AG04449 (cell line): ENCODE measurements at regions not wholly inside any gene's neighbourhood (a gene's known extent, or its start where the extent isn't known, plus 50 kb on each side); places are given as distances from the start of the nearest gene placed in this dataset.

Experiments
- CTCF ChIA-PET: fragments of 350-600 bp; formaldehyde crosslinking; extraction: SDS; loops from one replicate; lab custom pipeline; 2021; ENCODE audit warnings: antibody characterized with exemption; lab: Yijun Ruan, JAX
- POLR2A ChIA-PET: fragments of 400-600, 350-600 bp; formaldehyde crosslinking; extraction: SDS; loops from one replicate; lab custom pipeline; 2020; ENCODE audit warnings: antibody characterized with exemption, inconsistent platforms; lab: Yijun Ruan, JAX
- DNase-seq: peaks from one replicate; pipeline ENCODE4 v3.0.0-alpha.2; 2010; ENCODE audit warnings: low read depth, low spot score
- H3K4me3 ChIP-seq: 2 replicates; pipeline ENCODE4 v1.5.1; 2011; ENCODE audit warnings: low read depth, mild to moderate bottlenecking, control low read depth, low read length
- TF ChIP-seq, protein P1 (sequence below): IDR thresholded peaks from one replicate; pipeline ENCODE4 v1.5.1; 2011; ENCODE audit warnings: mild to moderate bottlenecking, moderate library complexity, low read length, control low read depth, inconsistent platforms; ENCODE audit not compliant: insufficient read depth; ENCODE audit errors: missing control alignments

DNA sequence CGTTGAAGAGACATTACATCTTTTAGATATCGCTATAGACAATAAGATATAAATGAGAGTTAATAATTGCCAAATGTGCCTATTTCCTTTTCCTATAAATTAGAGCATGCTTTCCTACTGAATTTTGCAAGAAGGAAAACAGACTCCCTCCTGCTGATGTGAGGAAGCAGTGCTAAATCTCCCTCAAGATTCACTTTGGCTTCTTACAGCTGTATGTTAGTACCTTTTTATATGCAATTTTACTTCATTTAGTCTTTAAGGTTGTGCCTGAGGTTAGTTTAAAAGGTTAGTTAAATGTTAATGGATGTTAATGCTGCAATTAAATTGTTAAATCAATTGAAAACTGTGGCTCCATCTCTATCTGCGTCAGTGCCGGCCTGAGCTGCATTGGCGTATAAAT lies 728.8 kb downstream of the NR2F2 start:
- ChIA-PET CTCF (no interaction called here), POLR2A (no interaction called here)
- TF ChIP-seq, protein P1, sequence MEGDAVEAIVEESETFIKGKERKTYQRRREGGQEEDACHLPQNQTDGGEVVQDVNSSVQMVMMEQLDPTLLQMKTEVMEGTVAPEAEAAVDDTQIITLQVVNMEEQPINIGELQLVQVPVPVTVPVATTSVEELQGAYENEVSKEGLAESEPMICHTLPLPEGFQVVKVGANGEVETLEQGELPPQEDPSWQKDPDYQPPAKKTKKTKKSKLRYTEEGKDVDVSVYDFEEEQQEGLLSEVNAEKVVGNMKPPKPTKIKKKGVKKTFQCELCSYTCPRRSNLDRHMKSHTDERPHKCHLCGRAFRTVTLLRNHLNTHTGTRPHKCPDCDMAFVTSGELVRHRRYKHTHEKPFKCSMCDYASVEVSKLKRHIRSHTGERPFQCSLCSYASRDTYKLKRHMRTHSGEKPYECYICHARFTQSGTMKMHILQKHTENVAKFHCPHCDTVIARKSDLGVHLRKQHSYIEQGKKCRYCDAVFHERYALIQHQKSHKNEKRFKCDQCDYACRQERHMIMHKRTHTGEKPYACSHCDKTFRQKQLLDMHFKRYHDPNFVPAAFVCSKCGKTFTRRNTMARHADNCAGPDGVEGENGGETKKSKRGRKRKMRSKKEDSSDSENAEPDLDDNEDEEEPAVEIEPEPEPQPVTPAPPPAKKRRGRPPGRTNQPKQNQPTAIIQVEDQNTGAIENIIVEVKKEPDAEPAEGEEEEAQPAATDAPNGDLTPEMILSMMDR, result no peak
- H3K4me3 ChIP-seq, result no peak overlapping the region
- DNase-seq, result no peak

DNA sequence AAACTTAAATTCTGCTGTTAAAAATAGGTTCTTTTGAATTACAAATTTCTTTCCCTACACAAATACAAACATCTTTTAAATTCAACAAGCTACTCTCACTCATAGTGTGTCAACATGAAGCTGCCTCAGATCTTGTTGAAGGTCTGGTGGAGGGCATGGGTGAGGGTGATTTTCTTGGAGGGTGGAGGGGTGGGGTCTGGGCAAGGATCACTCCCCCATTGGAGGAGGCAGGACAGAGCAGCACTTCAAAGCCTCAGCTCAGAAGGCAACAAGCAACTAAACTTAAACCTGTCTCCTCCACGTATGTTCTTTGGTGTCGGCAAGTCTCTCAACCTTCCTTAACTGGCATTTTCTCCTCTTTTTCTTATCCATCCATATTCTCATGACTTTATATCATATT lies 730.9 kb downstream of the NR2F2 start:
- ChIA-PET CTCF (no interaction called here), POLR2A (no interaction called here)
- DNase-seq, result no peak
- TF ChIP-seq, protein P1, result no peak
- no peak overlapping the region for H3K4me3 ChIP-seq

DNA sequence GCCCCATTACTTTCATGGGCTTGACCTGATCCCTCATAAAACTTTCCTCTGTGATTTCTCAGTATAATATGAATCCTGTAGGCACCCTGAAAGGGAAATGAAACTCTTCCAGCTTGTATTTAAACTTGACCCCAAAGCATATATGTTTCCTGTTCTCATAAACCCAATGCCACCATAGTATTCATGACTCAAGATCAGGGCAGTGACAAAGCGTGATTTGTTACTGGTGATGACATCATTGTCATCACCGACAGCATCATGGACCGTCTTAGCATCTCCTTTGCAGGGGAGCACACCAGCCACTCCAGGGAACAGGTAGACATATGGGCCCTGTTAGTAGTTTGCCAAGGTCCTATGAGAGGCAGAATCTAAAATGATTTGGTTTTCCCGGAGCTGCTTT lies 741.2 kb downstream of the NR2F2 start:
- no peak for DNase-seq
- no peak overlapping the region for H3K4me3 ChIP-seq
- TF ChIP-seq, protein P1, result no peak
- POLR2A ChIA-PET, result no interaction called here
- CTCF ChIA-PET, result no interaction called here

DNA sequence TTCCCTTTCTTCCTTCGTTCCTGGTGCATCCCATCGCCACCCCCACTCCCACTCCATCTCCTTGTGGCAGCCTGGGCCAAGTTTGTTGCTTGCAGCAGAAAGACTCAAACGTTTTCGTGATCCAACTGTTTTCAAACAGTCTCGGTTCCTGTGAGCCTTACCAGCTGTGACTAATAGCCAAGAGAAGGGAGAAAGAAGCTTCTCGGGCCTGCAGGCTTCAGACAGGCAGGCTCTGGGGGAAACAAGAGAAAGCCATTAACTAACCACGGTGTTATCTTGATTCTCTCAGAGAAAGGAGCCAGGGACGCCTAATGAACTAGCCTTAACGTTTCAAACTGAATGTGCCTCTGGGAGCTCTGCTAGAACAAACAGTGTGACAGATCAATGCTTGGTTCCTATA lies 742.0 kb downstream of the NR2F2 start:
- POLR2A ChIA-PET, result no interaction called here
- CTCF ChIA-PET, result no interaction called here
- TF ChIP-seq, protein P1, result no peak
- H3K4me3 ChIP-seq, result no peak overlapping the region
- no peak for DNase-seq

DNA sequence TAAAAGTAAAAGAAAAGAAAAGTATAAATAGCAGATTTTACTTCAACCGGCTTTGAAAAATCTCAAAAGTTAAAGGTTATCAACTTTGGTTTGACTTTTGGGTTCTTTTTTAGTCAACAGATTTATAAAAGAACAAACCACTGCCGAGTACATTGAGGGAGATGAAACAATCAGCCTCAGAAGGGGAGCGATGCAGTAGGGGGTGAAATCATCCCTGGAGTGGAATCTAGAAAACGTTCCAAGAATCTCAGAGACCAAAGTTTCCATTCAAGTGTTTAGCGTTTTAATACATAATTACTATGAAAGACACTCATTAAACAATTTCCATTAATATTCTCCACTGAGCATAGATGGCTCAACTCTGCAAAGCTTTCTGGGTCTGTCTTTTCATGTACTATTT lies 745.5 kb downstream of the NR2F2 start:
- TF ChIP-seq, protein P1, result no peak
- H3K4me3 ChIP-seq, result no peak overlapping the region
- no peak for DNase-seq
- CTCF ChIA-PET, result no interaction called here
- POLR2A ChIA-PET, result no interaction called here

DNA sequence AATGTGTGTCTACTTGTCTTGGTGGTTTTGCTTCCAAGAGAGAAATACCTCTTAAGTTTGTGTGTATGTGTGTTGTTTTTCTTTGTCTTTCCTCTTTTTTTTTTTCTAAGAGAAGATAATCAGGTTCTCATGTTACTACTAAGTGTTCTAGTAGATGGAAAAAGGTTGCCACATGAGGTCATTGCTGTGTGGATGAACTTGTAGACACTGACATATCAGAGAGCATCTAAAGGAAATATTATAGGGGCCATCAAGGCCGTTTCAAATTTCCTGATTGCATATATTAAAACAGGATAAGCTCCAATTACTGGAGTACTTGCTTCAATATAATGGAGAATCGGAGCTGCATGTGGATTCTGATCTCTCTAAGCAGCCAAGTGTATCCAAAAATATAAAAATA lies 747.5 kb downstream of the NR2F2 start:
- POLR2A ChIA-PET, result no interaction called here
- CTCF ChIA-PET, result no interaction called here
- TF ChIP-seq, protein P1, result no peak
- no peak overlapping the region for H3K4me3 ChIP-seq
- DNase-seq, result no peak
